Keratinocyte (primary cell): ENCODE measurements at regions not wholly inside any gene's neighbourhood (a gene's known extent, or its start where the extent isn't known, plus 50 kb on each side); places are given as distances from the start of the nearest gene placed in this dataset.

Source experiments
- DNase-seq: peaks from one replicate; pipeline ENCODE4 v3.0.0-alpha.2; 2011; ENCODE audit warnings: low read depth, missing footprints, low spot score
- FAIRE-seq: peaks from 2 replicates; lab custom pipeline; 2011; peaks lifted over from hg19 to GRCh38; lab: Jason Lieb, UNC
- H2AFZ ChIP-seq: 2 replicates; pipeline ENCODE4 v1.6.0; 2012; ENCODE audit warnings: low read length, control low read depth, inconsistent platforms; ENCODE audit not compliant: control insufficient read depth
- H3K27ac ChIP-seq: 2 replicates; pipeline ENCODE4 v1.5.1; 2011; ENCODE audit warnings: low read length; ENCODE audit not compliant: control insufficient read depth, insufficient read depth
- H3K27me3 ChIP-seq: 3 replicates; pipeline ENCODE4 v1.6.0; 2011; ENCODE audit warnings: low read length; ENCODE audit not compliant: control insufficient read depth, insufficient read depth; ENCODE audit errors: extremely low read depth
- H3K36me3 ChIP-seq, 2 experiments: 2 replicates in 1 of 2; 3 replicates in 1 of 2; pipeline ENCODE4 v1.5.1; 2011; ENCODE audit warnings: low read length in 2 of 2, mild to moderate bottlenecking in 1 of 2; ENCODE audit not compliant: control insufficient read depth in 2 of 2, insufficient read depth in 2 of 2; ENCODE audit errors: extremely low read depth in 1 of 2
- H3K4me1 ChIP-seq: 3 replicates; pipeline ENCODE4 v1.5.1; 2011; ENCODE audit warnings: low read length; ENCODE audit not compliant: control insufficient read depth, insufficient read depth; ENCODE audit errors: extremely low read depth
- H3K4me2 ChIP-seq: 3 replicates; pipeline ENCODE4 v1.6.0; 2011; ENCODE audit warnings: low read depth, low read length; ENCODE audit not compliant: control insufficient read depth, insufficient read depth; ENCODE audit errors: extremely low read depth
- H3K4me3 ChIP-seq, 3 experiments: fragments of 200-600 bp in 1 of 3; sonication (generic) in 1 of 3; 2 replicates in 2 of 3; 3 replicates in 1 of 3; pipeline ENCODE4 v1.5.1; 2011 to 2016; ENCODE audit warnings: low read length in 3 of 3, mild to moderate bottlenecking in 3 of 3, control low read depth in 2 of 3, inconsistent platforms in 1 of 3, low read depth in 1 of 3, mixed read lengths in 1 of 3, mixed run types in 1 of 3, moderate library complexity in 1 of 3; ENCODE audit not compliant: control insufficient read depth in 2 of 3, insufficient read depth in 2 of 3; ENCODE audit errors: extremely low read depth in 1 of 3
- H3K79me2 ChIP-seq: 2 replicates; pipeline ENCODE4 v1.6.0; 2012; ENCODE audit warnings: low read length; ENCODE audit not compliant: control insufficient read depth, insufficient read depth
- H3K9ac ChIP-seq: 3 replicates; pipeline ENCODE4 v1.6.0; 2011; ENCODE audit warnings: low read length; ENCODE audit not compliant: control insufficient read depth, insufficient read depth; ENCODE audit errors: extremely low read depth
- H3K9me1 ChIP-seq: 3 replicates; pipeline ENCODE4 v1.6.0; 2011; ENCODE audit warnings: low read length; ENCODE audit not compliant: control insufficient read depth, insufficient read depth; ENCODE audit errors: extremely low read depth
- H3K9me3 ChIP-seq: 2 replicates; pipeline ENCODE4 v1.5.1; 2012; ENCODE audit warnings: low read depth, low read length; ENCODE audit not compliant: control insufficient read depth
- H4K20me1 ChIP-seq: 3 replicates; pipeline ENCODE4 v1.6.0; 2011; ENCODE audit warnings: low read length; ENCODE audit not compliant: control insufficient read depth, insufficient read depth; ENCODE audit errors: extremely low read depth
- EZH2 ChIP-seq: IDR thresholded peaks from one replicate; pipeline ENCODE4 v1.6.1; 2012; ENCODE audit warnings: inconsistent platforms, mild to moderate bottlenecking, low read length, moderate library complexity
- dilution Hi-C: fragments of 300-500 bp; cut with MboI; formaldehyde crosslinking; loops from one replicate; pipeline ENCODE4 v1.7.0; 2020; ENCODE audit warnings: low sequenced_read_pairs; ENCODE audit not compliant: extremely low pct_ligation_motif_present
- TF ChIP-seq, protein P1 (sequence below), 3 experiments: IDR thresholded peaks in 1 of 3; conservative IDR thresholded peaks in 1 of 3; optimal IDR thresholded peaks in 1 of 3; 2 replicates in 2 of 3; 3 replicates in 1 of 3; pipeline versions ENCODE3 to v1.5.1; 2011; ENCODE audit warnings: low read length in 3 of 3, mild to moderate bottlenecking in 3 of 3, moderate library complexity in 2 of 3, control low read depth in 1 of 3, inconsistent platforms in 1 of 3; ENCODE audit not compliant: insufficient read depth in 2 of 3; ENCODE audit errors: extremely low read depth in 1 of 3

DNA sequence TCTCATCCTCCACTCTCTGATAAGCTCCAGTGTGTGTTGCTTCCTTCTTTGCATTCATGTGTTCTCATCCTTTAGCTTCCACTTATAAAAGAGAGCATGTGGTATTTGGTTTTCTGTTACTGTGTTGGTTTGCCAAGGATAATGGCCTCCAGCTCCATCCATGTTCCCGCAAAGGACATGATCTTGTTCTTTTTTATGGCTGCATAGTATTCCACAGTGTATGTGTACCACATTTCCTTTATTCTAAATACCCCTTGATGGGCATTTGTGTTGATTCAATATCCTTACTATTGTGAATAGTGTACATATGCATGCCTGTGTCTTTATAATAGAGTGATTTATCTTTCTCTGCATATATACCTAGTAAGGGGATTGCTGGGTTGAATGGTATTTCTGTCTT is 155.1 kb downstream of the DCK start:
- DNase-seq, result no peak
- H3K9me3 ChIP-seq, result no peaks in the 10 kb centered on the region
- no peaks in the 10 kb centered on the region for H3K79me2 ChIP-seq
- no peaks in the 10 kb centered on the region for H3K36me3 ChIP-seq
- no peaks in the 10 kb centered on the region for H3K27me3 ChIP-seq
- no peak overlapping the region for H3K9ac ChIP-seq
- H3K9me1 ChIP-seq, result no peaks in the 10 kb centered on the region
- no peak for FAIRE-seq
- no peaks in the 10 kb centered on the region for H3K4me1 ChIP-seq
- no peak overlapping the region for H3K4me3 ChIP-seq
- TF ChIP-seq, protein P1, sequence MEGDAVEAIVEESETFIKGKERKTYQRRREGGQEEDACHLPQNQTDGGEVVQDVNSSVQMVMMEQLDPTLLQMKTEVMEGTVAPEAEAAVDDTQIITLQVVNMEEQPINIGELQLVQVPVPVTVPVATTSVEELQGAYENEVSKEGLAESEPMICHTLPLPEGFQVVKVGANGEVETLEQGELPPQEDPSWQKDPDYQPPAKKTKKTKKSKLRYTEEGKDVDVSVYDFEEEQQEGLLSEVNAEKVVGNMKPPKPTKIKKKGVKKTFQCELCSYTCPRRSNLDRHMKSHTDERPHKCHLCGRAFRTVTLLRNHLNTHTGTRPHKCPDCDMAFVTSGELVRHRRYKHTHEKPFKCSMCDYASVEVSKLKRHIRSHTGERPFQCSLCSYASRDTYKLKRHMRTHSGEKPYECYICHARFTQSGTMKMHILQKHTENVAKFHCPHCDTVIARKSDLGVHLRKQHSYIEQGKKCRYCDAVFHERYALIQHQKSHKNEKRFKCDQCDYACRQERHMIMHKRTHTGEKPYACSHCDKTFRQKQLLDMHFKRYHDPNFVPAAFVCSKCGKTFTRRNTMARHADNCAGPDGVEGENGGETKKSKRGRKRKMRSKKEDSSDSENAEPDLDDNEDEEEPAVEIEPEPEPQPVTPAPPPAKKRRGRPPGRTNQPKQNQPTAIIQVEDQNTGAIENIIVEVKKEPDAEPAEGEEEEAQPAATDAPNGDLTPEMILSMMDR (optimal IDR thresholded peaks at IDR 0.05 in 1 of 3, IDR thresholded peaks at IDR 0.05 in 1 of 3, conservative IDR thresholded peaks at IDR 0.05 in 1 of 3; ENCODE audit: extremely low read depth in 1 of 3, insufficient read depth in 2 of 3, low read length in 3 of 3), result no peak
- TF ChIP-seq EZH2, result no peak
- H2AFZ ChIP-seq, result no peak overlapping the region
- H4K20me1 ChIP-seq, result no peaks in the 10 kb centered on the region
- dilution Hi-C loops, result no loop called here
- no peak overlapping the region for H3K27ac ChIP-seq
- no peak overlapping the region for H3K4me2 ChIP-seq

DNA sequence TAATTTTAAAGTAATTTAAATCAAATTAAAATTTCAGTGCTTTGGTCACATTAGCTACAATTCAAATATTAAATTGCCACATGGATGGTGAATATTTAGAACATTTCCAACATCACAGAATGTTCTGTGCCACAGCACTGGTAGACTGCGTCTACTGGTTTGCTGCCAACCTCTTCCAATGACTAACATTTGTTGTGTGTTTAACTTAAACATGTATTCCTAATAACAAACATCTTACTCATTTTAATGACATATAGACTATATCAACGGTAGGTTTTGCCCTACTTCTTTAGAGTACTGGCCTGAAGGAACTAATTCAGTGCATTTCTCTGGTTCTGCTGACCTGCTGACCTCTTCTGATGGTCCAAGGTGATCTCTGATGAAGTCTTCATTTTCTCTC is 157.6 kb downstream of the DCK start:
- no peak for DNase-seq
- no peak for FAIRE-seq
- H3K9me1 ChIP-seq, result no peaks in the 10 kb centered on the region

More for the DNA sequence above, 157.6 kb downstream of the DCK start:
- H3K4me2 ChIP-seq, result no peak overlapping the region
- H3K27me3 ChIP-seq, result no peaks in the 10 kb centered on the region
- H2AFZ ChIP-seq, result no peak overlapping the region
- TF ChIP-seq EZH2, result no peak
- TF ChIP-seq, protein P1 (optimal IDR thresholded peaks at IDR 0.05 in 1 of 3, IDR thresholded peaks at IDR 0.05 in 1 of 3, conservative IDR thresholded peaks at IDR 0.05 in 1 of 3; ENCODE audit: extremely low read depth in 1 of 3, insufficient read depth in 2 of 3, low read length in 3 of 3), result no peak
- H3K9ac ChIP-seq, result no peak overlapping the region
- no peak overlapping the region for H3K27ac ChIP-seq
- dilution Hi-C loops, result no loop called here
- H3K4me3 ChIP-seq, result no peak overlapping the region
- no peaks in the 10 kb centered on the region for H3K9me3 ChIP-seq
- H3K36me3 ChIP-seq, result no peaks in the 10 kb centered on the region
- H3K79me2 ChIP-seq, result no peaks in the 10 kb centered on the region
- H3K4me1 ChIP-seq, result no peaks in the 10 kb centered on the region
- H4K20me1 ChIP-seq, result no peaks in the 10 kb centered on the region
